ENCODE measurements at regions not wholly inside any gene's neighbourhood (a gene's known extent, or its start where the extent isn't known, plus 50 kb on each side); places are given as distances from the start of the nearest gene placed in this dataset.
A peak's percentile ranks its signal among the peaks of the same experiment; 100 is the strongest.
"Not testable (repeated sequence)": the region's sequence is repeated elsewhere in the genome, so short reads cannot be mapped to it uniquely, and the experiment has no call there.

DNA sequence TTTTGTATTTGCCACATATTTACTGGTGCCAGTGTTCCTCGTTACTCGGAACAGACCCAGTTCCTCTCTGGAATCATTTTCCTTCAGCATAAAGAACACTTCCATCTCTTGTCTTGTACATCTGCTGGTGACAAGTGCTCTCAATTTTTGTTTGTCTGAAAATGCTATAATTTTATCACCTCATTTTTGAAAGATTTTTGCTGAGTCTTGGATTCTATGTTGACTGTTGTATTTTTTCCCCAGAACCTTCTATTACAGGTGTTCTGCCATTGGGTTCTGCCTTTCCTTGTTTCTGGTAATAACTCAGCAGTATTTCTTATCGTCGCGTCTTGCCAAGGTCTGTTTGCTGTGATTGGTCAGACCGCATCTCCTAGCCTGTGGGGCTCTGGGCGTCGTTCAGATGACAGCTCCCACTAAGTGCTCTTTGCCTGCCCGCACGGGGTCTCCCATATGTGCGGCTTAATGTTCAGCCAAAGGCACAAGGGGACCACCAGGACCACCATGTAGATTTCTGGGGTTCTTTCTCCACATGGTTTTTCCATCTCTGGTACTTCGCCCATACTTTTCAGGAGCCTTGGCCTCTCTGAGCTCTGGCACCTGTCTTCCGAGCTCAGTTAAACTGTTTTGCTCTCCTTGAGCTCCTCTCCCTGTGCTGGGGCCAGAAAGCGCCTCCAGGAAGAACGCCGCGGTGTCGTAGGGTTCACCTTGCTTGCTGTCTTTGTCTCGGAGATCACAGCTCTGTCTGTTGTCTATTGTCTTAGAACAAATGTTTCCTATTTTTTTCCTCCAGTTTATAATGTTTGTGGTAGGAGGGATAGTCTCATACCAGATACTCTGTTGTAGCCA lies 80.0 kb downstream of the METRNL start:
- no peak for DNase-seq

DNA sequence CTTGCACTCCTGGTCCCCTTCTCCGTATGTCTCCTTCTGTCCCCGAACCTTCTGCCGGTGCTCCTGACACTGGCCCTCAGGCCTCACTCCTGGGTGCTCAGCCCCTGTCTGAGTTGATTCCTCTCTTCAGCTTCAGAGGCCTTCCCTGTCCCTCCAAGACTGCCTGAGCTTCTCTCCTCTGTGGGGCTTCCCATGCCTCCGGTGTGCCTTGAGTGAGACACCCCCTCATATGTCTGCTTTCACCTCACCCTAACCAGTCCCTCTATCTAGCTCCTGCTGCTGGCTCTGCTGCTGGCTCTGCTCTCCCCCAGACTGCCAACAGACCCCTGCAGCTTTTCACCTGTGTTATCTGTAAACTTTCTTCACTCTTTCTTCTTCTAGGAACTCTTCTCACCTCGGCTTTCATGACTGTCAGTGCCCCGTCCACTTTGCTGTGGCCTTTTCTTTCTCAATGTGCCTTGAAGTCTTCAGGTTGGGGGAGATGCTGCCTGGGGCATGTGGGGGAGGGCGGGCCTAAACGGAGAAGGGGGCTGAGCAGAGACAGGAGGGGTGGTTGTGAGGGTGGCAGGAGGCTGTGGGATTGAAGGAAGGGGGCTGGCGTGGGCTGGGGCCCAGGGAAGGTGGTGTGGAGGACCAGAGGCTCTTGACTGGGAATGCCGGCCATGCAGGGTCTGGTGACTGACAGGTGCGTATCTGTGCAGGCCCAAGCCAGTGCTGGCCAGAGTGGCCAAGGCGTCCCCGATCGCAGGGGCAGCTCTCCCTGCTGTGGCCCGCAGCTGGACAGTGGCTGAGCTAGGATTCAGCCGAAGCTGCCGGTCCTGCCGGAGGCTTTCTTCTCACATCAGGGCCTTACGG lies 81.3 kb downstream of the METRNL start:
- DNase-seq: no peak

DNA sequence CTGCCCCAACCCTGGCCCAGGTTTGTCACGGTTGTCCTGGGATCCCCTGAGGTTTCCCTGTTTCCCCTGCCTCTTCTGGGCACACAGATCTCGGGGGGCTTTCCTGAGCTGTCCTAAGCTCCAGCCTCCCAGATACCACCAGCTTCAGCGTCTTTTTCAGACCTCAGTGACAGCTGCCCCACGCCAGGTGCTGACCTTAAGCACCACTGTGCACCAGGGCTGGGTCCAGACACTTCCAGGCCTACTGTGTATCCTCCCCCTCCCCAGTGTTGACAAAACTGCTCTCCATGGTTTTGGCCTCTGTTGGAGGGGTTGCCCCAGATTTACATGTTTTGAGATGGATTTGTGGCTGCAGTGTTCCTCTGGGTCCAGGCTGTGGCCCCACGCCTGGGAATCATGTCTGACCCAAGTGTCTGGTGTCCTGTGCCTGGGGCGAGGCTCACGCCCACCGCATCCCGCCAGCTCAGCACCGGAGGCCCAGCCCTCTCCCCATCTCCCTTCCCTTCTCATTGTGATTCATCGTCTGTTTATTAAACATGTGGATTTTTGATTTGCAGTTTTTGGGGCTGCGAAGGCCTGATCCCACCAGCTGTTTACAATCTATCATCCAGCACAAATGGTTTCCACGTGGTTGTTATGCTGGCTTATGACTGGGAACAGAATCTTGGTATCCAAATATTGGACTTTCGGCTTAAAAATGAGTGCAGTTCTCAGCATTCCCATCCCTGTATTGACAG lies 82.1 kb downstream of the METRNL start:
- peak; percentile 53 for DNase-seq

DNA sequence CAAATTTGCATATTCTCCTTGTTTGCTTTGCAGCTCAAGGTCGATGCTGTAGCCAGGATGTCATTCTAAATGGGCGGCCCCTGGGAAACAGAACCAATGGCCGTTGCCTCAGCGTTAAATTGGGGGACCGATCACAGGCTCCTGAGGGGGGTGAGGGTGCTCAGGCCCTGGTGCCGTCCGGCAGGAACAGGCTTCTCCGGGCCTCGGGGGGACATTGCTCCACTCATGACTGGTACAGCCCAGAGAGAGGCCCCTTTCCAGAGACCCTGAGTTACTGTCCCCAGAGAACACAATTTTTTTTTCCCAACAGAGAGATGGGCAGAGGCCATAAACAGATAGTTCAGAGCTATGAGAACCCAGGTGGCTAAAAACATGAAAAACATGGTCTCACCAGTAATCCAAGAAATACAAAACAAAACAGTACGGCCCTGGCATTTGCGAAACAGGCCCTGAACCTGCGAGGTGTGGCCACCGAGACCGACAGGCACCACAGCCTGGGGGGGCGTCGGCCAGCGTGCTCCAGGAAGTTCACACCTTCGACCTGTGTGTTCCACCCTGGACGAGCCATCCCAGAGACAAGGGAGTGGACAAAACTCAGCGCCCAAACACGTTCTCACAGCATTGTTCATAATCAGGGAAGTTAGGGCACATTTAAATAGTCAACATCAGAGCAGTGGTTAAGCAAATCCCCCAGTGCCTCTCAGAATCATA lies 82.8 kb downstream of the METRNL start:
- DNase-seq: no peak

DNA sequence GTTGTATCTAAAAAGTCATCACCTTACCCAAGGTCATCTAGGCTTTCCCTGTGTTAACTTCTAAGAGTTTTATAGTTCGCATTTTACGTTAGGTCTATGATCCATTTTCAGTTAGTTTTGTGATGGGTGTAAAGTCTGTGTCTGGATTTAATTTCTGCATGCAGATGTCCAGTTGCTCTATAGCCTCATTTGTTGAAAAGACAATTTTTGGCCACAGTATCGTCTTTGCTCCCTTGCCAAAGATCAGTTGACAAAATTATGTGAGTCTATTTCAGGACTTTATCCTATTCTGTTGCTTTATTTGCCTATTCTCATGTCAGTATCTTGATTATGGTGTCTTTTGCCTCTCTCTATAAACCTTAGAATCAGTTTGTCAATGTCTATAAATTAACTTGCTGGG lies 85.1 kb downstream of the METRNL start:
- no peak for DNase-seq

DNA sequence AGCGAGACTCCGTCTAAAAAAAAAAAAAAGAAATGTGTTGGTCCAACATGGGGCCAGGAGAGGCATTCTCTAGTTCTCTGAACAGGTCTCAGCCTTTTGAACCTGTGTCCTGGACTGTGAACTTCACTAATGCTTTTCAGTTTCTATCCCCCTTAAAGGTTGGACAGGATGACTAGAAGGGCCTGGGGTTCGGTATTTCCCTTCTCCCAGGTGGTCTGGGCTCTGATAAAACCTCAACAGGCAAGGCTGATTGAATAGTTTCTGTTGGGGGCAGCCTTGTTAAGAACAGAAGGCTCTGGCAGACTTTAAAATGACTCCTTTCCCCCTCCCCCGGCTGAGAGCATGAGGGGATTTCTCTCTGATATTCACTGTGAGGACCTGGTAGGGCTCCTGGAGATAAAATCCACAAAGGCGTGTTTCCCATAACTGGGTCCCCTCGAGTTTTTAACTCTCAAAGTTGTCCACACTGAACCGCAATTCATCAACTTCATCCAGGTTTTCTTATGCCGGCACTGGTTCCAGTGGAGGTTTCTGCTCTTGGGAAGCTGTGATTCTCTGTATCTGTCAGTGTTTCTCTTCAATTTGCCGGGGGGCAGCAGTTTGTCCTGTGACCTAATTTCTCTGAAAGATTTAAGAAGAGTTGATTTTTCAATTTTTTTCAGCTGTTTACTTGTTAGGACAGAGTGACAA lies 91.3 kb downstream of the METRNL start:
- no peak for DNase-seq

DNA sequence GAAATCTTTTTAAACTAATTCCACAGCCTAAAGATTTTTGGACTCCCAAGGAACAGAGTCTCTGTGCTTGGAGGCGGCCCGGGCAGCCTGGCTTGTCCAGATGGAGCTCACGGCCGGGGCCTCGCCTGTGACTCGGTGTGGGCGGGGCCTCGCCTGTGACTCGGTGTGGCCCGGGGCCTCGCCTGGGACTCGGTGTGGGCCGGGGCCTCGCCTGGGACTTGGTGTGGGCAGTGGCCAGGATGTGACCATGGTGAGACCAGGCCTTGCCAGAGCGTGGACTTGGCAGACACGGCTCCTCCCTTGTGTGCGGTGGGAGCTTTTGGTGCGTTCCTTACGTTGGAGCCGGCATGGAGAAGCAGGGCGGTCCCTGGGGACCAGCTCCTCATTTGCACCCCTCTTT lies 92.3 kb downstream of the METRNL start:
- no peak for DNase-seq

DNA sequence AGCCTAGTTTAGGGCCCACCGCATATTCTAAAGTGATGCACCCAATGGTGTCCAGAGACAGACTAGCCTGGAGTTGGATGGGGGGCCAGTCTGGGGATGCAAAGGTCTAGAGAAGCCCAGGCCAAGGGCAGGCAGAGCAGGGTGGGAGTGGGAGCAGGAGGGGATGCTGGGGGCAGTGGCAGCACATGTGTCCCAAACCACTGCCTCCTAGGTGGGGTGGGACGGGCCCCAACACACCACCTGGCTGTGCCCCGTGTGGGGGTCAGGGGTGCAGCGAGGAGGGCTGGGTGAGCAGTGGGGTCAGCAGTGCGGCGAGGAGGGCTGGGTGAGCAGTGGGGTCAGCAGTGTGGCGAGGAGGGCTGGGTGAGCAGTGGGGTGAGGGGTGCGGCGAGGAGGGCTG lies 92.7 kb downstream of the METRNL start:
- not testable (repeated sequence) for DNase-seq

DNA sequence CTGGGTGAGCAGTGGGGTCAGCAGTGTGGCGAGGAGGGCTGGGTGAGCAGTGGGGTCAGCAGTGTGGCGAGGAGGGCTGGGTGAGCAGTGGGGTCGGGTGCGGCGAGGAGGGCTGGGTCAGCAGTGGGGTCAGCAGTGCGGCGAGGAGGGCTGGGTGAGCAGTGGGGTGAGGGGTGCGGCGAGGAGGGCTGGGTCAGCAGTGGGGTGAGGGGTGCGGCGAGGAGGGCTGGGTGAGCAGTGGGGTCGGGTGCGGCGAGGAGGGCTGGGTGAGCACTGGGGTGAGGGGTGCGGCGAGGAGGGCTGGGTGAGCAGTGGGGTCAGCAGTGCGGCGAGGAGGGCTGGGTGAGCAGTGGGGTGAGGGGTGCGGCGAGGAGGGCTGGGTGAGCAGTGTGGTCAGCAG lies 93.2 kb downstream of the METRNL start:
- DNase-seq: not testable (repeated sequence)

DNA sequence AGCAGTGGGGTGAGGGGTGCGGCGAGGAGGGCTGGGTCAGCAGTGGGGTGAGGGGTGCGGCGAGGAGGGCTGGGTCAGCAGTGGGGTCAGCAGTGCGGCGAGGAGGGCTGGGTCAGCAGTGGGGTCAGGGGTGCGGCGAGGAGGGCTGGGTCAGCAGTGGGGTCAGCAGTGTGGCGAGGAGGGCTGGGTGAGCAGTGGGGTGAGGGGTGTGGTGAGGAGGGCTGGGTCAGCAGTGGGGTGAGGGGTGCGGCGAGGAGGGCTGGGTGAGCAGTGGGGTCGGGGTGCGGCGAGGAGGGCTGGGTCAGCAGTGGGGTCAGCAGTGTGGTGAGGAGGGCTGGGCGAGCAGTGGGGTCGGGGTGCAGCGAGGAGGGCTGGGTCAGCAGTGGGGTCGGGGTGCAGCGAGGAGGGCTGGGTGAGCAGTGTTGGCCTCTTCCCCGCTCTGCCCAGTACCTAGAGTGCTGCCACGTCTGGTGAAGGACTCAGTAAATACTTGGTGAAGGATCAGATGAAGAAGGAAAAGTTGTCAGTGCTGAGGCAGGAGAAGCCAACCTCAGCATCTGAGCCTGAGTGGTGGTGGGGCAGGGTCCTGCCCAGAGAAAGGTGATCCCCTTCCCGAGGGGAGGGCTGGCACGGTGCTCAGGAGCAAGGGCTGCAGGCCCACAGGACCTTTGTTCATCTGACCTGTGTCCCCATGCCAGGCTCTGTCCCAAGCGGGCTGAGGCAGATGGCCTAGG lies 93.9 kb downstream of the METRNL start:
- not testable (repeated sequence) for DNase-seq

DNA sequence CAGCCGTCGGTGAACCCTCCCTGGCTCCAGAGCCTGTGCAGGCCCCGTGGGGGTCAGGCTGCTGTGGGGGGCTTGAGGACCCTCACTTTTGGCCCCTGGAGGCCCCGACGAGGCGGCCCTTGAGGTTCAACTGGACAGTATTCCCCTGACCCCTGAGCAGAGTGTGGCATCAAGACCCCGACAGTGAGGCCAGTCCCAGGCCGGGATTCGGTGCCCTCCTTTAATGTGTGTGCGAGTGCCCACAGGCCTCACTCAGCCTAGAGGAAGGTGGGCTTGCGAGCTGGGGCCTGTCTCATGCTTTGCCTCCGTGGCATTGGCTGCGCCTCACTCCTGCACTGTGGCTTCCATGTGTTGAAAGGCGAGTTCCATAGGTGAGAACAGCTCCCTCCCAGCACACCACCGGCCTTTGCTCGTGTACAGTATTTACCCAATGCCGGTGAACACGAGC lies 94.5 kb downstream of the METRNL start:
- DNase-seq: no peak

DNA sequence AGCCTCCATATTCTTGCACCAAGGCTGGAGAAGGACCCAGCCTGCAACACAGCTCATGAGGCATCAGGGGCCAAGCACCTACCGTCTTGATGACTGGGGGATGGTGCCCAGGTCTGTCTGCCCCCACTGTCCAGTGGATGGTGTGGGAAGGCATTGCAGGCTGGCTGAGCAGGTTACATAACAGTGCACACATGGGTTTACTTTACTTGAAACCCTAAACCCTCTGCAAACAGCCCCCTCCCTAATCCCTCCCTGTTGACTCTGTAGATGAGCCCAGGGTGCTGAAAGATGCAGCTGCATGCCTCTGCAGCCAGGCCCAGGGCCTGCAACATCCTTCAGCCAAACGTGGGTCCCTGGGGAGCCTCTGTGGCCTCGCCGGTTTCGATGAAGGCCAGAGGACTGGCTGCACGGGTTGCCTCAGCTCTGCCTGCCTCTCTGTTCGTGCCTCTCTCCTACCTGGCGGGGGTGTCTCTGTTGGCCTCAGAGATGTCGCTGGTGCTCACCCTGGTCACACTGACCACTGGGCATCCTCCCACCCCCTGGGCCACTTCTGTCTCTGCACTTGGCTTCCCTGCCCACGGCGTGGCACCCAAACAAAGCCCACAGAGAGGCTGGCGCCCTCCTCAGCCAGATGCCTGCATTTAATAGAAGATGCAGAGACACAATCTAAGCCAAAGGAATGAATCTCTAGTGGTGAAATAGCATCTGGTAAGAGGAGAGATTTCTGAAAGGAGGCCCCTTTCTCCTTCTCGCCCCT lies 95.1 kb downstream of the METRNL start:
- DNase-seq: peak; percentile 61

DNA sequence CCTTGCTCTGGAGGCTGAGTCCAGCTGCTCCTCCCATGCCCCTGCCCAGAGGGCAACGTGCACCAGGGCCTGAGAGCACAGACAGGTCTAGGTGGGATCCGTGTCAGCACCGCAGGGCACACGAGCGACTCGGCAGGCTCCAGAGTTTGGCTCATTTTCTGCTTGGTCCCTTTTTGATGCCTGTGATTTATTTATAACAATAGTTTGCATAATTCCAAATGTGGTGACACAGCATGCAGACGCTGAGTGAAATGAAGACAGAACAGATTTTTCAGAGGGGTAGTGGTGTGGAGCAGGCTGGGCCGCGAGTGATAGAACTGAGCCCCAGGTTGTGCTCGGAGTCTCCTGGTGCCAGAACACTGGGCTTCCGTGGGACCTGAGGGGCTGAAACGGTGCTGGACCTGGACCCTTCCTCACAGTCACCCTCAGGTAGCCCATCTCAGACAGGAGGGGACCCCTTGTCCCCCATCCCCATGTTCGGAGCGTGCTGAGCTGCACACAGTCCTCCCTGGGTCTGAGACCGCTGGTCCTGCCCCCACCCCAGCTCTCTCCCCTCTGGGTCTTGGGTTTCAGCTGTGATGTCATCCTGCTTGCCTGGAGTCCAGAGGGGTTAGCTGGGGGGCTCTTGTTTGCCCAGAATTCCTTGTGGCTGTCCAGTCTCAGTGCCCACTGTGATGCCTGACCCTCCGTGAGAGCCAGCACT lies 95.9 kb downstream of the METRNL start:
- no peak for DNase-seq

DNA sequence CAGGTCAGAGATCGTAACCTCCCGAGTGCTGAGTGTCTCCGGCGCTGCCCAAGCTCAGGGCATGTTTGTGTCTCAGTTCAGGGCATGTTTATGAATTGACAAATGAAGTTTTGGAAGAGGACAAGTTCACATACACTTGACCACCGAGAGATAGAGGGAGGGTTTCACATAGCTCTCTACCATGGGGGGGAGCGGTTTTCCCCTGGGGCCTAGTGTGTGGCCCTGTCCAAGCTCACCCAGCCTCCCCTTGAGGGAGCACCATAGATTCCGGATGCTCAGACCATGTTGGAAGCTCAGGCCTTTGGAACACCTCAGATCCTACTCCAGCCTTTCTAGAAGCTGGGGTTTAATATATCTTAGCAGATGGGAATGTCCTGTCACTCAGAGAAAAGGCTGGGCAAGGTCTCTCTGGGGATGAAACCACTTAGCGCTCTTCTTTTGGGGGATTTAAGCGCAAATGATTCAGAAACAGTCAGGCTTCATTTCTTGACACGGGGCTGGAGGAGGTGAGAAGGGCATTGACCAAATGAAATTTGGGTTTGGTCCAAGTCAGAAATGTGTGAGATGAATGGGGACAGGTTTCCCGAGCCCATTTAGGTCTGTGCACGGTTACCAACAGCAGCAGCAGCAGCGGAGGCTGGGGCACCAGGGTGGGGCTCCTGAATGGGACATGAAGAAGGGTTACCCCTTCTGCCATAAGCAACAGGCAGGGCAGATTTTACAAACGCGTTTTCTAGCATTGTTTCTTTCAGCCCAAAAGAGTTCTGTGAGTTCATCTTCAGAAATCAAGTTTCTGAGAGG lies 96.6 kb downstream of the METRNL start:
- no peak for DNase-seq

DNA sequence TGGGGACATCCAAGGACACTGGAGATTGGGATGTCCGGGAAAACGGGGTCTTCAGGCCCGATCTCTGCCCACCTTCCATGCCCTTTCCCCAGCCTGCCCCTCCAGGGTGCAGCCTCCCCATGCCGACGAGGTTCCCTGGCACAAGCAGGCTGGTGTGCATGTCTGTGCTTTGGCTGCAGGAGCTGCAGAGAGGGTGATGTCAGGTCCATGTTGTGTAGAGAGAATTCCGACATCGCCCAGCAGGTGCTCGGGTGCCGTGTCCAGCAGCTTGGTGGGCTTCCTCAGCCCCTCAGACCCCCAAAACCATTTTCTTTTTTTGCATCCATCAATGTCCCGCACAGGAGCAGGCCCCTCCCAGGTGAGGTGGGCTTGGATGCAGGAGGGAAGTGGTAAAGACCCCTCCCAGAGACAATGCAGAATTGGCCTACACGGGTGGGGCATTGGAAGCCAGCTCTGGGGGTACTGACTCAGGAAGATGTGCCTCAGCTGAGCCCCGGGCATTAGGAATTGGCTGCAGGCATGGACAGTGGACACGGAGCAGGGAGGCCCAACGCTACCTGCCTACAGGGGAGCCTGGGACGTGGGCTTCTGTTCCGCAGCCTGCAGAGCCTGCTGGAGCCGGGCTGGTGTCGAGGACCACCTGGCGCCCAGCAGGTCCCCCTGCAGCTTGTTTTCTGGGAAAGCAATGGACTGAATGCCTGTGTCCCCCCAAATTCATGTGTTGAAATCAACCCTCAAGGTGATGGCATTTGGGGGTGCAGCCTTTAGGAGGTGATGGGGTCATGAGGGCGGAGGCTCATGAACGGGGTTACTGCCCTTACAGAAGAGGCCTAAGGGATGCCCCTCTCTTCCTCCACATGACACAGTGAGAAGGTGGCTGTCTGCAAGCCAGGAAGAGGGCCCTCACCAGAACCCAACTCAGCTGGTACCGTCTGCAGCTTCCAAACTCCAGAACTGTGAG lies 97.5 kb downstream of the METRNL start:
- no peak for DNase-seq

DNA sequence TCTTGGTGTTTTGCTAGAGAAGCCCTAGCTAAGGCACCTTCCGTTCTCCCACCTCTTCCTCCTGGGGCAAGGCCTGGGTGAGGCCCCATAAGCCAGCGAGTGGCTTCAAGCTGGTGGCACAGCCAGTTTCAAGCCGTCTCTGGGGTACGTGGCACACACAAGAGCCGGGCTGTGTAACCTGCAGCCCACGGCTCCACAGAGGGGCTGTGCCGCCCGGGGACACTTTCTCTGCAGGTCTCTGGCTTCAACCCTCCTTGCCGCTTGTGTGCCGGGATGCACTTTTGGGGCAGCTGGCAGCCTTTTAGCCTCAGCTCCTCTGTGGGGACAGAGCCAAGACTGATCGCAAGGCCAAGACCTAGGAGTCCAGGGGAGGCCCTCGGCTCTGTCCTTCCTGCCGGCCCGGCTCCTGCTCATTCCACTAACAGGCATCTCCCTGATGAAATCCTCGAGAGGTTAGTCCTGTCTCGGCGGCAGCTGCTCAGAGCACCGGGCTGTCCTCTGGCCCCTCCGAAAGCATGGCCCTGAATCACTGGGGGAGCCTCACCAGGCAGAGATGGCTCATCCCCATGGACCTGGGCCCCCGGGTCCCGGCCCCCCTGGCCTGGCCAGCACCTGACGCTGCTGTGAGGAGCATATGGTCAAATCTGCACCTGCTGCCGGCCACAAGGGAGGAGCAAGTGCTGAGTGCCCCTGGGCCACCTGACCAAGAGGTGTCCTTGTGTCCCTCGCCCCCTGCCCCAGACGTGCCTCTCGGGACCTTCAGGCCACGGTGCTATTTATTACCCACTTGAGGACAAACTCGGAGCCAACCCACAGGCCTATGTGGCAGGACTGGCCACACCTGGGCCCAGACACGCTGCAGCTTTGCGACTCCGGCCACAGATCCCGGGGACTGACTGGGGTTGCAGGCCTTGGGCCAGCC lies 98.5 kb downstream of the METRNL start:
- DNase-seq: no peak

All from left kidney (tissue), 1 donor.